CD4-positive, alpha-beta T cell treated with Interleukin-1 beta for 1 hour (primary cell): ENCODE measurements at regions not wholly inside any gene's neighbourhood (a gene's known extent, or its start where the extent isn't known, plus 50 kb on each side); places are given as distances from the start of the nearest gene placed in this dataset.
"Not testable (repeated sequence)": the region's sequence is repeated elsewhere in the genome, so short reads cannot be mapped to it uniquely, and the experiment has no call there.

ENCODE experiments used
- DNase-seq, 2 donors: peaks; one replicate each; pipeline ENCODE4 v3.0.0-alpha.2; 2020 to 2022

GRCh38 chr5:157956271-157956885, 97.4 kb upstream of the CLINT1 start:
- no peak for DNase-seq

- DNase-seq, result no peak
Observed at GRCh38 chr5:157955541-157956172, 96.7 kb upstream of the CLINT1 start.

GRCh38 chr5:157952374-157952685, 93.4 kb upstream of the CLINT1 start:
- DNase-seq, result no peak

GRCh38 chr5:157951673-157952373, 92.9 kb upstream of the CLINT1 start:
- no peak for DNase-seq

- DNase-seq, result no peak
Observed at GRCh38 chr5:157949520-157949919, 90.6 kb upstream of the CLINT1 start.

- DNase-seq, result peak; percentile 77 to 79
Observed at GRCh38 chr5:157948738-157949410, 89.9 kb upstream of the CLINT1 start.

- DNase-seq, result no peak
Observed at GRCh38 chr5:157947156-157947555, 88.2 kb upstream of the CLINT1 start.

GRCh38 chr5:157945822-157946221, 86.9 kb upstream of the CLINT1 start:
- not testable (repeated sequence) for DNase-seq

- DNase-seq, result no peak
Observed at GRCh38 chr5:157944938-157945337, 86.0 kb upstream of the CLINT1 start.

GRCh38 chr5:157944077-157944633, 85.2 kb upstream of the CLINT1 start:
- no peak for DNase-seq

- DNase-seq, result no peak
Observed at GRCh38 chr5:157942595-157942994, 83.7 kb upstream of the CLINT1 start.

GRCh38 chr5:157941616-157942015, 82.7 kb upstream of the CLINT1 start:
- no peak for DNase-seq

- not testable (repeated sequence) for DNase-seq
Observed at GRCh38 chr5:157938101-157938500, 79.2 kb upstream of the CLINT1 start.

GRCh38 chr5:157936776-157937501, 78.0 kb upstream of the CLINT1 start:
- not testable (repeated sequence) for DNase-seq

GRCh38 chr5:157934600-157934999, 75.7 kb upstream of the CLINT1 start:
- DNase-seq, result no peak

GRCh38 chr5:157933005-157933404, 74.1 kb upstream of the CLINT1 start:
- no peak for DNase-seq

- no peak for DNase-seq
Observed at GRCh38 chr5:157930710-157931109, 71.8 kb upstream of the CLINT1 start.

GRCh38 chr5:157926977-157927376, 68.0 kb upstream of the CLINT1 start:
- DNase-seq, result no peak

- no peak for DNase-seq
Observed at GRCh38 chr5:157925786-157926671, 67.1 kb upstream of the CLINT1 start.

- DNase-seq, result no peak
Observed at GRCh38 chr5:157924931-157925729, 66.2 kb upstream of the CLINT1 start.

GRCh38 chr5:157924490-157924889, 65.5 kb upstream of the CLINT1 start:
- DNase-seq, result no peak
